Smooth muscle cell (in vitro differentiated cells): ENCODE measurements at regions not wholly inside any gene's neighbourhood (a gene's known extent, or its start where the extent isn't known, plus 50 kb on each side); places are given as distances from the start of the nearest gene placed in this dataset.

Experiments used
- DNase-seq: peaks from one replicate; lab custom pipeline; 2025; ENCODE audit not compliant: unreplicated experiment; lab: John Stamatoyannopoulos, UW
- H2AFZ ChIP-seq: fragments of 200-600 bp; sonication (generic); 2 replicates; pipeline ENCODE4 v1.6.0; 2016; ENCODE audit warnings: antibody characterized with exemption, low read depth, mild to moderate bottlenecking
- H3F3A ChIP-seq: fragments of 200-600 bp; sonication (generic); 2 replicates; pipeline ENCODE4 v1.6.0; 2017; ENCODE audit warnings: antibody characterized with exemption, low read depth
- H3K27ac ChIP-seq: fragments of 200-600 bp; sonication (generic); 2 replicates; pipeline ENCODE4 v1.5.1; 2016; ENCODE audit warnings: low read depth, mild to moderate bottlenecking
- H3K27me3 ChIP-seq: fragments of 200-600 bp; sonication (generic); 2 replicates; pipeline ENCODE4 v1.6.1; 2016; ENCODE audit warnings: low read depth, mild to moderate bottlenecking
- H3K36me3 ChIP-seq: fragments of 200-600 bp; sonication (generic); 2 replicates; pipeline ENCODE4 v1.5.1; 2016; ENCODE audit warnings: low read depth
- H3K4me1 ChIP-seq: fragments of 200-600 bp; sonication (generic); 2 replicates; pipeline ENCODE4 v1.5.1; 2016; ENCODE audit warnings: low read depth
- H3K4me2 ChIP-seq: fragments of 200-600 bp; sonication (generic); 2 replicates; pipeline ENCODE4 v1.6.0; 2016; ENCODE audit warnings: mild to moderate bottlenecking
- H3K4me3 ChIP-seq: fragments of 200-600 bp; sonication (generic); 2 replicates; pipeline ENCODE4 v1.5.1; 2016; ENCODE audit warnings: mild to moderate bottlenecking
- H3K79me2 ChIP-seq: fragments of 200-600 bp; sonication (generic); 2 replicates; pipeline ENCODE4 v1.6.0; 2016; ENCODE audit warnings: low read depth, mild to moderate bottlenecking
- H3K9ac ChIP-seq: fragments of 200-600 bp; sonication (generic); 2 replicates; pipeline ENCODE4 v1.6.0; 2016; ENCODE audit warnings: low read depth
- H3K9me3 ChIP-seq: fragments of 200-600 bp; sonication (generic); replicated peaks from 2 replicates; pipeline ENCODE4 v1.5.1; 2016; ENCODE audit warnings: low read depth
- H4K20me1 ChIP-seq: fragments of 200-600 bp; sonication (generic); 2 replicates; pipeline ENCODE4 v1.6.0; 2016; ENCODE audit warnings: low read depth
- WGBS: methylation state at CpG from one replicate; pipeline ENCODE4 v1.1.7; 2016; ENCODE audit warnings: low lambda C conversion rate; 5-methylcytosine and 5-hydroxymethylcytosine counted together
- TF ChIP-seq, protein P1 (sequence below): fragments of 200-600 bp; sonication (generic); IDR thresholded peaks from 2 replicates; pipeline ENCODE4 v1.5.1; 2017; ENCODE audit warnings: borderline replicate concordance, mild to moderate bottlenecking, antibody characterized with exemption; ENCODE audit not compliant: insufficient read depth, poor library complexity, severe bottlenecking

- 59% methylated on average over 4 of the region's 4 CpGs for WGBS
- Histone ChIP-seq H3K4me1 (no peaks in the 10 kb centered on the region), H2AFZ (peak overlapping the region; percentile 68), H3F3A (no peaks in the 10 kb centered on the region), H3K36me3 (no peaks in the 10 kb centered on the region), H3K9ac (no peak overlapping the region), H3K27ac (peak overlapping the region; percentile 61), H3K79me2 (no peaks in the 10 kb centered on the region), H3K4me2 (peak overlapping the region; percentile 20), H3K4me3 (no peak overlapping the region), H3K27me3 (no peaks in the 10 kb centered on the region), H4K20me1 (no peaks in the 10 kb centered on the region), H3K9me3 (no peaks in the 10 kb centered on the region)
- no peak for DNase-seq
- TF ChIP-seq, protein P1, sequence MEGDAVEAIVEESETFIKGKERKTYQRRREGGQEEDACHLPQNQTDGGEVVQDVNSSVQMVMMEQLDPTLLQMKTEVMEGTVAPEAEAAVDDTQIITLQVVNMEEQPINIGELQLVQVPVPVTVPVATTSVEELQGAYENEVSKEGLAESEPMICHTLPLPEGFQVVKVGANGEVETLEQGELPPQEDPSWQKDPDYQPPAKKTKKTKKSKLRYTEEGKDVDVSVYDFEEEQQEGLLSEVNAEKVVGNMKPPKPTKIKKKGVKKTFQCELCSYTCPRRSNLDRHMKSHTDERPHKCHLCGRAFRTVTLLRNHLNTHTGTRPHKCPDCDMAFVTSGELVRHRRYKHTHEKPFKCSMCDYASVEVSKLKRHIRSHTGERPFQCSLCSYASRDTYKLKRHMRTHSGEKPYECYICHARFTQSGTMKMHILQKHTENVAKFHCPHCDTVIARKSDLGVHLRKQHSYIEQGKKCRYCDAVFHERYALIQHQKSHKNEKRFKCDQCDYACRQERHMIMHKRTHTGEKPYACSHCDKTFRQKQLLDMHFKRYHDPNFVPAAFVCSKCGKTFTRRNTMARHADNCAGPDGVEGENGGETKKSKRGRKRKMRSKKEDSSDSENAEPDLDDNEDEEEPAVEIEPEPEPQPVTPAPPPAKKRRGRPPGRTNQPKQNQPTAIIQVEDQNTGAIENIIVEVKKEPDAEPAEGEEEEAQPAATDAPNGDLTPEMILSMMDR, result no peak
Observed at GRCh38 chr6:81172056-81172740, 580.3 kb downstream of the TENT5A start.

DNA sequence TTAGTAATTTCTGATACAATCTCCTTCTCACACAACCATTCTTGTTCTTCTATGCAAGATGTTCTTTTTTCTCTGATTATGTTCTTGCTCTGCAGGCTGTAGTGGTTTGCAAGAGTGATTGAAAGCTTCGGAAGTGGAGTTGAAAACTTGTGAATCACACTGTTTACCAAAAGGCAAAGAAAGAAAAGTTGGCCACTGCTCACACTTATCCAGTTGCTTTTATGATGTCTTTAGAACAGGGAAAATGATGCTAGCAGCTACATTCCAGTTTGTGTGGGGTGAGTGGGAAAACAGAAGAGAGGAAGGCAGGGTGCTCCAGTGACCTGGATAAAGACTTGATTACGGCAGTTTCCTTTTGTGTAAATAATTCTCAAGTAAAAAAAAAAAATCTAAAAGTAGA lies 583.3 kb downstream of the TENT5A start:
- H3K4me1 ChIP-seq, result no peaks in the 10 kb centered on the region
- no peak overlapping the region for H3K9ac ChIP-seq
- H3K27me3 ChIP-seq, result no peaks in the 10 kb centered on the region
- H3K27ac ChIP-seq, result no peak overlapping the region
- H4K20me1 ChIP-seq, result no peaks in the 10 kb centered on the region
- no peaks in the 10 kb centered on the region for H3K36me3 ChIP-seq
- H3K4me3 ChIP-seq, result no peak overlapping the region
- DNase-seq, result no peak
- H3K4me2 ChIP-seq, result no peak overlapping the region
- no peaks in the 10 kb centered on the region for H3F3A ChIP-seq
- no peaks in the 10 kb centered on the region for H3K79me2 ChIP-seq
- peak overlapping the region; percentile 61 for H2AFZ ChIP-seq
- TF ChIP-seq, protein P1, result no peak
- 64% methylated on average over 2 of the region's 2 CpGs for WGBS
- no peaks in the 10 kb centered on the region for H3K9me3 ChIP-seq

- no peaks in the 10 kb centered on the region for H4K20me1 ChIP-seq
- H3K36me3 ChIP-seq, result no peaks in the 10 kb centered on the region
- H3K4me2 ChIP-seq, result no peak overlapping the region
- no peak overlapping the region for H3K4me3 ChIP-seq
- H3K27me3 ChIP-seq, result no peaks in the 10 kb centered on the region
- no peak for DNase-seq
- H3K4me1 ChIP-seq, result no peaks in the 10 kb centered on the region
- no peaks in the 10 kb centered on the region for H3F3A ChIP-seq
- no peaks in the 10 kb centered on the region for H3K79me2 ChIP-seq
- H3K9me3 ChIP-seq, result no peaks in the 10 kb centered on the region
- no peak overlapping the region for H3K9ac ChIP-seq
- H2AFZ ChIP-seq, result no peak overlapping the region
- no peak overlapping the region for H3K27ac ChIP-seq
- TF ChIP-seq, protein P1, result no peak
Observed at GRCh38 chr6:81166770-81167169, 585.7 kb downstream of the TENT5A start.

DNA sequence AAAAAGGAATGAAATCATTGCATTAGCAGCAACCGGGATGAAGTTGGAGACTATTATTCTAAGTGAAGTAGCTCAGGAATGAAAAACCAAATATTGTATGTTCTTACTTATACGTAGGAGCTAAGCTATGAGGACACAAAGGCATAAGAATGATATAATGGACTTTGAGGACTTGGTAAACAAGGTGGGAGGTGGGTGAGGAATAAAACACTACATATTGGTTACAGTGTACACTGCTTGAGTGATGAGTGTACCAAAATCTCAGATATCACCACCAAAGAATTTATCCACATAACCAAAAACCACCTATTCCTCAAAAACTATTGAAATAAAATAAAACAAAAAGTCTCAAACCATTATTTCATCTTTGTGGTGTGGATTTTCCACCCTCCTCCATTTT lies 593.5 kb downstream of the TENT5A start:
- H3K9me3 ChIP-seq, result no peaks in the 10 kb centered on the region
- no peak overlapping the region for H3K27ac ChIP-seq
- DNase-seq, result no peak
- no peaks in the 10 kb centered on the region for H3K79me2 ChIP-seq
- H3K9ac ChIP-seq, result no peak overlapping the region
- TF ChIP-seq, protein P1, result no peak
- no peaks in the 10 kb centered on the region for H3K27me3 ChIP-seq
- no peak overlapping the region for H3K4me2 ChIP-seq
- no peaks in the 10 kb centered on the region for H3F3A ChIP-seq
- no peaks in the 10 kb centered on the region for H4K20me1 ChIP-seq
- no peak overlapping the region for H2AFZ ChIP-seq
- H3K4me3 ChIP-seq, result no peak overlapping the region
- no peaks in the 10 kb centered on the region for H3K4me1 ChIP-seq
- WGBS, result 82% methylated on average over 2 of the region's 2 CpGs
- H3K36me3 ChIP-seq, result no peaks in the 10 kb centered on the region
